ENCODE measurements at regions not wholly inside any gene's neighbourhood (a gene's known extent, or its start where the extent isn't known, plus 50 kb on each side); places are given as distances from the start of the nearest gene placed in this dataset.

DNA sequence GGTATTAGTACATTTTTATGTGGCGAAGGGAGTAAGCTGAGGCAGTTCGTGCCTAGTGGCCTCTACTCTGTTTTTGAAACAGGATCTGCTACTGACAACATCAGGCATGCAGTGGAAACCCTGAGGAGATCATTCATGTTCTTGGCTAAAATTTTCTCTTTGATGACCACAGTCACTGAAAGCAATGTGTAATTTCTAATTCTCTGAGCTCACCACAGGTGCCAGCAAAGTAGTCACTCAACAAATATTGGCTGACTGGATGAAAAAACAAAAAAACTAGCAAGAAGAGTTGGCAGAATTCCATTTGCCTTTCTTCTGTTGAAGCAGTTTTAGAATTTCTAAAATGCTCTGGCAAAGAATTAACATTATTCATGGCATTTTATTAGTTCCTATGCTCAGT is 176.5 kb upstream of the KCTD7 start:
- TF ChIP-seq, protein P1, sequence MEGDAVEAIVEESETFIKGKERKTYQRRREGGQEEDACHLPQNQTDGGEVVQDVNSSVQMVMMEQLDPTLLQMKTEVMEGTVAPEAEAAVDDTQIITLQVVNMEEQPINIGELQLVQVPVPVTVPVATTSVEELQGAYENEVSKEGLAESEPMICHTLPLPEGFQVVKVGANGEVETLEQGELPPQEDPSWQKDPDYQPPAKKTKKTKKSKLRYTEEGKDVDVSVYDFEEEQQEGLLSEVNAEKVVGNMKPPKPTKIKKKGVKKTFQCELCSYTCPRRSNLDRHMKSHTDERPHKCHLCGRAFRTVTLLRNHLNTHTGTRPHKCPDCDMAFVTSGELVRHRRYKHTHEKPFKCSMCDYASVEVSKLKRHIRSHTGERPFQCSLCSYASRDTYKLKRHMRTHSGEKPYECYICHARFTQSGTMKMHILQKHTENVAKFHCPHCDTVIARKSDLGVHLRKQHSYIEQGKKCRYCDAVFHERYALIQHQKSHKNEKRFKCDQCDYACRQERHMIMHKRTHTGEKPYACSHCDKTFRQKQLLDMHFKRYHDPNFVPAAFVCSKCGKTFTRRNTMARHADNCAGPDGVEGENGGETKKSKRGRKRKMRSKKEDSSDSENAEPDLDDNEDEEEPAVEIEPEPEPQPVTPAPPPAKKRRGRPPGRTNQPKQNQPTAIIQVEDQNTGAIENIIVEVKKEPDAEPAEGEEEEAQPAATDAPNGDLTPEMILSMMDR (conservative IDR thresholded peaks at IDR 0.05), result no peak
- TF ChIP-seq ZFX (IDR thresholded peaks at IDR 0.05), result no peak

All from C4-2B (cell line).